GM12875 (cell line): ENCODE measurements at regions not wholly inside any gene's neighbourhood (a gene's known extent, or its start where the extent isn't known, plus 50 kb on each side); places are given as distances from the start of the nearest gene placed in this dataset.

ENCODE experiments used
- H3K4me3 ChIP-seq: one replicate; pipeline ENCODE4 v1.5.1; 2011; ENCODE audit warnings: low read depth, low read length, control low read depth
- CTCF ChIP-seq: IDR thresholded peaks from 2 replicates; pipeline ENCODE4 v1.5.1; 2011; ENCODE audit warnings: low read depth, mild to moderate bottlenecking, control low read depth, inconsistent platforms, low read length, moderate library complexity, borderline replicate concordance; ENCODE audit not compliant: insufficient read depth

- TF ChIP-seq CTCF, result no peak
- H3K4me3 ChIP-seq, result no peak overlapping the region
Measured at GRCh38 chr3:43854916-43855315, 164.2 kb downstream of the ABHD5 start.

- peak; percentile 81 for TF ChIP-seq CTCF
- H3K4me3 ChIP-seq, result no peak overlapping the region
Measured at GRCh38 chr3:43855674-43856299, 165.0 kb downstream of the ABHD5 start.

- no peak for TF ChIP-seq CTCF
- no peak overlapping the region for H3K4me3 ChIP-seq
Measured at GRCh38 chr3:43856351-43856750, 165.6 kb downstream of the ABHD5 start.

GRCh38 chr3:43856761-43857160 lies 166.0 kb downstream of the ABHD5 start:
- no peak for TF ChIP-seq CTCF
- no peak overlapping the region for H3K4me3 ChIP-seq

- no peak for TF ChIP-seq CTCF
- no peak overlapping the region for H3K4me3 ChIP-seq
Measured at GRCh38 chr3:43857361-43858293, 166.9 kb downstream of the ABHD5 start.

- TF ChIP-seq CTCF, result no peak
- H3K4me3 ChIP-seq, result no peak overlapping the region
Measured at GRCh38 chr3:43858294-43858701, 167.6 kb downstream of the ABHD5 start.

GRCh38 chr3:43859766-43860165 lies 169.0 kb downstream of the ABHD5 start:
- TF ChIP-seq CTCF, result no peak
- H3K4me3 ChIP-seq, result no peak overlapping the region
